Ovary (tissue), 7 donors: ENCODE measurements at regions not wholly inside any gene's neighbourhood (a gene's known extent, or its start where the extent isn't known, plus 50 kb on each side); places are given as distances from the start of the nearest gene placed in this dataset.

Experiments used
- DNase-seq, 5 donors: peaks; one replicate each; pipeline ENCODE4 v3.0.0-alpha.2; 2019 to 2020
- H3K27ac ChIP-seq, 2 donors: fragments of 200-600 bp; one replicate each; pipeline versions ENCODE4 v1.5.1 to v1.8.0; 2019 to 2022
- H3K27me3 ChIP-seq: fragments of 200-600 bp; one replicate; pipeline ENCODE4 v1.8.0; 2022
- H3K36me3 ChIP-seq: fragments of 200-600 bp; sonication (generic); one replicate; pipeline ENCODE4 v1.5.1; 2019
- H3K4me1 ChIP-seq: one replicate; pipeline ENCODE4 v1.8.1; 2013; ENCODE audit warnings: mild to moderate bottlenecking, moderate library complexity; ENCODE audit not compliant: insufficient read depth
- H3K4me3 ChIP-seq: fragments of 200-600 bp; sonication (generic); one replicate; pipeline ENCODE4 v1.5.1; 2017
- H3K9me3 ChIP-seq, 2 donors: fragments of 200-600 bp in 1 of 2; sonication (generic) in 1 of 2; one replicate each; pipeline versions ENCODE4 v1.5.1 to v1.8.1; 2013 to 2019; ENCODE audit warnings: mild to moderate bottlenecking in 1 of 2, moderate library complexity in 1 of 2
- CTCF ChIP-seq, 3 donors: fragments of 450-650 bp in 2 of 3; fragments of 200-600 bp in 1 of 3; IDR thresholded peaks; one replicate each; pipeline versions ENCODE4 v1.5.1 to v1.8.0; 2016 to 2022; ENCODE audit warnings: antibody characterized with exemption in 3 of 3, mild to moderate bottlenecking in 1 of 3
- EP300 ChIP-seq: sonication (generic); formaldehyde crosslinking; IDR thresholded peaks from one replicate; pipeline ENCODE4 v1.6.1; 2017; ENCODE audit warnings: antibody characterized with exemption
- POLR2A ChIP-seq: fragments of 450-650 bp; IDR thresholded peaks from one replicate; pipeline ENCODE4 v1.6.1; 2017; ENCODE audit warnings: antibody characterized with exemption, mild to moderate bottlenecking, moderate library complexity
- WGBS, 3 donors: extraction: QIAGEN DNeasy Blood & Tissue Kit in 1 of 3; methylation state at CpG; one replicate each; pipeline versions ENCODE4 v1.1.5 to v1.1.7; 2013 to 2017; 5-methylcytosine and 5-hydroxymethylcytosine counted together
- intact Hi-C, 4 donors: fragments of 100-400 bp; cut with DNase I; formaldehyde crosslinking; loops; one replicate each; pipeline versions ENCODE4 v1.11.0 to v1.15.1; 2022 to 2023
- donor health status: DM: no; HTN: no; CAD: no; lungs with moderate emphysema.
- donor health status: DM: no; HTN: no; CAD: no.
- donor health status: Bipolar disorder and iron deficiency.
- donor health status: DM: no; HTN: no; CAD: no.
- donor health status: DM: yes; HTN: yes; CAD: no.

GRCh38 chr3:102053375-102053989 is 204.2 kb downstream of the NFKBIZ start:
- DNase-seq = no peak
- no peak overlapping the region for H3K4me3 ChIP-seq
- no peaks in the 10 kb centered on the region for H3K9me3 ChIP-seq
- TF ChIP-seq CTCF (IDR thresholded peaks at IDR 0.05) (no peak), EP300 (no peak), POLR2A (no peak)
- intact Hi-C loops = no loop called here
- no peaks in the 10 kb centered on the region for H3K27me3 ChIP-seq
- H3K36me3 ChIP-seq = no peaks in the 10 kb centered on the region
- 74 to 86% (median 76%) methylated on average over 4 of the region's 4 CpGs for WGBS, 3 donors
- H3K4me1 ChIP-seq = peaks cover 2% of the 10 kb centered on the region
- no peak overlapping the region for H3K27ac ChIP-seq

GRCh38 chr3:102054543-102055080 is 205.3 kb downstream of the NFKBIZ start:
- Histone ChIP-seq H3K9me3 (no peaks in the 10 kb centered on the region), H3K27me3 (no peaks in the 10 kb centered on the region), H3K36me3 (no peaks in the 10 kb centered on the region), H3K4me3 (no peak overlapping the region), H3K4me1 (peaks cover 2% of the 10 kb centered on the region), H3K27ac (no peak overlapping the region)
- intact Hi-C loops = no loop called here
- TF ChIP-seq POLR2A (no peak), CTCF (IDR thresholded peaks at IDR 0.05) (no peak), EP300 (no peak)
- DNase-seq = peak in 1 of 5 donors; percentile 40
- 14 to 32% (median 17%) methylated on average over 10 of the region's 10 CpGs for WGBS, 3 donors

- Histone ChIP-seq H3K9me3 (no peaks in the 10 kb centered on the region), H3K4me1 (peaks cover 2% of the 10 kb centered on the region), H3K27ac (no peak overlapping the region), H3K4me3 (no peak overlapping the region), H3K36me3 (no peaks in the 10 kb centered on the region), H3K27me3 (no peaks in the 10 kb centered on the region)
- intact Hi-C loops = no loop called here
- DNase-seq = no peak
- TF ChIP-seq POLR2A (no peak), EP300 (no peak), CTCF (IDR thresholded peaks at IDR 0.05) (no peak)
Observed at GRCh38 chr3:102057781-102058421, 208.6 kb downstream of the NFKBIZ start.

- H3K27ac ChIP-seq = no peak overlapping the region
- 82 to 90% (median 87%) methylated on average over 8 of the region's 8 CpGs for WGBS, 3 donors
- no peak for DNase-seq
- H3K4me1 ChIP-seq = peaks cover 2% of the 10 kb centered on the region
- no peaks in the 10 kb centered on the region for H3K9me3 ChIP-seq
- H3K27me3 ChIP-seq = no peaks in the 10 kb centered on the region
- intact Hi-C loops = no loop called here
- H3K4me3 ChIP-seq = no peak overlapping the region
- TF ChIP-seq CTCF (IDR thresholded peaks at IDR 0.05) (no peak), POLR2A (no peak), EP300 (no peak)
- H3K36me3 ChIP-seq = no peaks in the 10 kb centered on the region
Observed at GRCh38 chr3:102059145-102059943, 210.0 kb downstream of the NFKBIZ start.
